OCI-LY1 (cell line): ENCODE measurements at regions not wholly inside any gene's neighbourhood (a gene's known extent, or its start where the extent isn't known, plus 50 kb on each side); places are given as distances from the start of the nearest gene placed in this dataset.

ENCODE experiments used
- H2AFZ ChIP-seq: fragments of 200-600 bp; sonication (generic), shearing (Covaris generic); 2 replicates; pipeline ENCODE4 v1.6.0; 2014; ENCODE audit warnings: antibody characterized with exemption, mild to moderate bottlenecking, low read length
- H3F3A ChIP-seq: fragments of 200-600 bp; sonication (generic), shearing (Covaris generic); 2 replicates; pipeline ENCODE4 v1.6.0; 2014; ENCODE audit warnings: mild to moderate bottlenecking, antibody characterized with exemption, low read length, moderate library complexity; ENCODE audit not compliant: insufficient read depth
- H3K27ac ChIP-seq: fragments of 200-600 bp; sonication (generic); 2 replicates; pipeline ENCODE4 v1.5.1; 2014; ENCODE audit warnings: low read length, mixed run types, mild to moderate bottlenecking, low read depth; ENCODE audit not compliant: poor library complexity, severe bottlenecking
- H3K27me3 ChIP-seq: fragments of 200-600 bp; sonication (generic); 2 replicates; pipeline ENCODE4 v1.6.0; 2014; ENCODE audit warnings: antibody characterized with exemption, mild to moderate bottlenecking, low read length, moderate library complexity; ENCODE audit not compliant: insufficient read depth
- H3K36me3 ChIP-seq: fragments of 200-600 bp; sonication (generic); 2 replicates; pipeline ENCODE4 v1.6.1; 2014; ENCODE audit warnings: mild to moderate bottlenecking, antibody characterized with exemption, low read length, moderate library complexity, mixed read lengths; ENCODE audit not compliant: insufficient read depth
- H3K4me1 ChIP-seq: fragments of 200-600 bp; sonication (generic); 2 replicates; pipeline ENCODE4 v1.5.1; 2014; ENCODE audit warnings: mild to moderate bottlenecking, low read length, moderate library complexity; ENCODE audit not compliant: insufficient read depth, severe bottlenecking
- H3K4me2 ChIP-seq: fragments of 200-600 bp; sonication (generic), shearing (Covaris generic); 2 replicates; pipeline ENCODE4 v1.6.1; 2014; ENCODE audit warnings: low read length
- H3K4me3 ChIP-seq: fragments of 200-600 bp; sonication (generic); 2 replicates; pipeline ENCODE4 v1.5.1; 2014; ENCODE audit warnings: low read length, low read depth, mild to moderate bottlenecking, mixed read lengths; ENCODE audit not compliant: poor library complexity, severe bottlenecking
- H3K79me2 ChIP-seq: fragments of 200-600 bp; shearing (Covaris generic); 2 replicates; pipeline ENCODE4 v1.6.1; 2016; ENCODE audit warnings: mixed run types, low read length, mixed read lengths; ENCODE audit not compliant: insufficient read depth
- H3K9ac ChIP-seq: fragments of 200-600 bp; sonication (generic), shearing (Covaris generic); 2 replicates; pipeline ENCODE4 v1.6.1; 2014; ENCODE audit warnings: mild to moderate bottlenecking, low read length, mixed read lengths
- H3K9me2 ChIP-seq: fragments of 200-600 bp; sonication (generic), shearing (Covaris generic); 2 replicates; pipeline ENCODE4 v1.6.1; 2014; ENCODE audit warnings: low read depth, mild to moderate bottlenecking, low read length, mixed read lengths
- H3K9me3 ChIP-seq: fragments of 200-600 bp; shearing (Covaris generic); 2 replicates; pipeline ENCODE4 v1.6.1; 2014; ENCODE audit warnings: low read length, mixed read lengths
- H4K20me1 ChIP-seq: fragments of 200-600 bp; sonication (generic), shearing (Covaris generic); 2 replicates; pipeline ENCODE4 v1.6.0; 2016; ENCODE audit warnings: mild to moderate bottlenecking, low read length; ENCODE audit not compliant: insufficient read depth
- EZH2 ChIP-seq: fragments of 200-600 bp; sonication (generic), shearing (Covaris generic); IDR thresholded peaks from 2 replicates; pipeline ENCODE4 v1.8.0; 2017; ENCODE audit warnings: borderline replicate concordance, mixed run types, mild to moderate bottlenecking, antibody characterized with exemption, low read length, moderate library complexity, mixed read lengths
- TF ChIP-seq, protein P1 (sequence below): fragments of 200-600 bp; sonication (generic), shearing (Covaris generic); IDR thresholded peaks from 2 replicates; pipeline ENCODE4 v1.5.1; 2017; ENCODE audit warnings: mild to moderate bottlenecking, antibody characterized with exemption, low read length, moderate library complexity, mixed read lengths

DNA sequence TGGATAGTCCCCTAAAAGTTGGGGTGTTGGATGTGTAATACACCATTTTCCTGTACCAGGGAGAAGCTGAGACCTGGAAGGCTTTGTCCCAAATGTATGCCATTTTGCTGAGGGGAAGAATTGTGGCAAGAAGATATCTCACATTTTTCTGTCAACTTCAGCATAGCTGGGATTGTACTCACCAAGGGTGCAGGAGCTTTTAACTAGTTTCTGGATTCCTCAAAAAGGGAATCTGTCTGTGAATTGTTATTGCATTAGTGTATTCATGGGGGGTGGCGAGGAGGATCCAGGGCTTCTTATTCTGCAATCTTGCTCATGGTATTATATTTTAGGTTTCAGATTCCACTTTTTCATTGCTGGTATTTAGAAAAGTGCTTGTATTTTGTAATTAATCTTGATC, 208.2 kb upstream of the MYOCD start:
- Histone ChIP-seq H3K79me2 (no peaks in the 10 kb centered on the region), H3K36me3 (no peaks in the 10 kb centered on the region), H2AFZ (no peak overlapping the region), H3K9me2 (no peaks in the 10 kb centered on the region), H3K27ac (no peak overlapping the region), H3K4me2 (no peak overlapping the region), H3K9me3 (no peaks in the 10 kb centered on the region), H3F3A (no peaks in the 10 kb centered on the region), H3K27me3 (no peaks in the 10 kb centered on the region), H3K4me3 (no peak overlapping the region), H3K4me1 (no peaks in the 10 kb centered on the region), H4K20me1 (no peaks in the 10 kb centered on the region), H3K9ac (no peak overlapping the region)
- TF ChIP-seq, protein P1, sequence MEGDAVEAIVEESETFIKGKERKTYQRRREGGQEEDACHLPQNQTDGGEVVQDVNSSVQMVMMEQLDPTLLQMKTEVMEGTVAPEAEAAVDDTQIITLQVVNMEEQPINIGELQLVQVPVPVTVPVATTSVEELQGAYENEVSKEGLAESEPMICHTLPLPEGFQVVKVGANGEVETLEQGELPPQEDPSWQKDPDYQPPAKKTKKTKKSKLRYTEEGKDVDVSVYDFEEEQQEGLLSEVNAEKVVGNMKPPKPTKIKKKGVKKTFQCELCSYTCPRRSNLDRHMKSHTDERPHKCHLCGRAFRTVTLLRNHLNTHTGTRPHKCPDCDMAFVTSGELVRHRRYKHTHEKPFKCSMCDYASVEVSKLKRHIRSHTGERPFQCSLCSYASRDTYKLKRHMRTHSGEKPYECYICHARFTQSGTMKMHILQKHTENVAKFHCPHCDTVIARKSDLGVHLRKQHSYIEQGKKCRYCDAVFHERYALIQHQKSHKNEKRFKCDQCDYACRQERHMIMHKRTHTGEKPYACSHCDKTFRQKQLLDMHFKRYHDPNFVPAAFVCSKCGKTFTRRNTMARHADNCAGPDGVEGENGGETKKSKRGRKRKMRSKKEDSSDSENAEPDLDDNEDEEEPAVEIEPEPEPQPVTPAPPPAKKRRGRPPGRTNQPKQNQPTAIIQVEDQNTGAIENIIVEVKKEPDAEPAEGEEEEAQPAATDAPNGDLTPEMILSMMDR: no peak
- no peak for TF ChIP-seq EZH2

DNA sequence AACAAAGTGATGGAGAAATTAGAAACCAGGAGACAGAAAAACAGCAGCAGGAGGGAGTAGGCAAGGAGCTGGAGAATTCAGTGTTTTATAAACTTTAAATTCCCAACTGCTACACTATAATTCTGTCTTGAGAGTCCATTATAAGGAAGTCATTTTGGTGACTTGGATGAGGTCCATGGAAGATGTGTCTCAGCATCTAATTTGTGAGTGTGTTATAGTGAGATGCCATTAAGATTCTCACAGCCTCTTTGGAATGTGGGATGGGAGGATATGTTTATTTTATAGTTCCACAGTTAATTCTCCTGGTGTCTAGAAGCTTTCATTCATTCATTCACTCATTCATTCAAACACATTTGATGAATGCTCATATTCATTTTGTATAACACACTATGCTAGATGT, 206.0 kb upstream of the MYOCD start:
- Histone ChIP-seq H3F3A (no peaks in the 10 kb centered on the region), H3K9me3 (no peaks in the 10 kb centered on the region), H3K4me1 (no peaks in the 10 kb centered on the region), H4K20me1 (no peaks in the 10 kb centered on the region), H2AFZ (no peak overlapping the region), H3K4me2 (no peak overlapping the region), H3K9ac (no peak overlapping the region), H3K36me3 (no peaks in the 10 kb centered on the region), H3K79me2 (no peaks in the 10 kb centered on the region), H3K4me3 (no peak overlapping the region), H3K9me2 (no peaks in the 10 kb centered on the region), H3K27ac (no peak overlapping the region), H3K27me3 (no peaks in the 10 kb centered on the region)
- TF ChIP-seq EZH2: no peak
- TF ChIP-seq, protein P1: no peak

DNA sequence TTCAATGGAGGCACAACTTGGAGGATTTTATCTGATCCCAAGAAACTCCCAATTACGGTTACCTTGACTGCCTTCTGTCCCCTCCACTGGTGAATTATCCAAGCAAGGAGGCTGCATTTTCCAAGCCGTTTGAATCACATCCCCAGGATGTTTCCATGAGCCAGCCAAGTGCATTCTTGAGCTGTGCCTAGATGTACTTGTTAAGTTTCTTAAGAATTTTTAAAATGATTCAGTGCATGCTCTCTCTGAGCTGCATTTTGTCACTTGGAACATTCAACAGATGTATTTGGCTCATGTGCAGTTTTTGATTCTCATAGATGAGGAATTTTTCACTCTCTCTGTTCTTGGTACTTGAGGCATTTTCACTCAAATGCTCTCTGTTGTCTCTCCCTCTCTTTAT, 202.6 kb upstream of the MYOCD start:
- no peaks in the 10 kb centered on the region for H3F3A ChIP-seq
- no peaks in the 10 kb centered on the region for H3K79me2 ChIP-seq
- H3K36me3 ChIP-seq: no peaks in the 10 kb centered on the region
- H3K9me3 ChIP-seq: no peaks in the 10 kb centered on the region
- no peaks in the 10 kb centered on the region for H3K27me3 ChIP-seq
- no peak overlapping the region for H2AFZ ChIP-seq
- no peak overlapping the region for H3K4me3 ChIP-seq
- H4K20me1 ChIP-seq: no peaks in the 10 kb centered on the region
- H3K4me1 ChIP-seq: no peaks in the 10 kb centered on the region
- no peaks in the 10 kb centered on the region for H3K9me2 ChIP-seq
- no peak overlapping the region for H3K4me2 ChIP-seq
- H3K9ac ChIP-seq: no peak overlapping the region
- TF ChIP-seq, protein P1: no peak
- no peak for TF ChIP-seq EZH2
- no peak overlapping the region for H3K27ac ChIP-seq
